HUES6 (cell line): ENCODE measurements at regions not wholly inside any gene's neighbourhood (a gene's known extent, or its start where the extent isn't known, plus 50 kb on each side); places are given as distances from the start of the nearest gene placed in this dataset.
"Not testable (repeated sequence)": the region's sequence is repeated elsewhere in the genome, so short reads cannot be mapped to it uniquely, and the experiment has no call there.

ENCODE experiments used
- H3K27ac ChIP-seq: 2 replicates; pipeline ENCODE4 v1.7.0; 2013; ENCODE audit warnings: low read depth, mild to moderate bottlenecking, low read length, inconsistent platforms
- H3K27me3 ChIP-seq: 2 replicates; pipeline ENCODE4 v1.6.1; 2013; ENCODE audit warnings: low read length; ENCODE audit not compliant: control insufficient read depth, insufficient read depth
- H3K36me3 ChIP-seq: 2 replicates; pipeline ENCODE4 v1.6.1; 2013; ENCODE audit warnings: low read length; ENCODE audit not compliant: control insufficient read depth, insufficient read depth
- H3K4me1 ChIP-seq: 2 replicates; pipeline ENCODE4 v1.6.1; 2013; ENCODE audit warnings: low read length; ENCODE audit not compliant: control insufficient read depth, insufficient read depth
- H3K4me3 ChIP-seq: 2 replicates; pipeline ENCODE4 v1.5.1; 2013; ENCODE audit warnings: low read depth, low read length
- H3K9ac ChIP-seq: one replicate; pipeline ENCODE4 v1.6.1; 2013; ENCODE audit warnings: mild to moderate bottlenecking, low read length
- H3K9me3 ChIP-seq: 2 replicates; pipeline ENCODE4 v1.6.1; 2013; ENCODE audit warnings: low read depth, low read length; ENCODE audit not compliant: control insufficient read depth, insufficient read depth

DNA sequence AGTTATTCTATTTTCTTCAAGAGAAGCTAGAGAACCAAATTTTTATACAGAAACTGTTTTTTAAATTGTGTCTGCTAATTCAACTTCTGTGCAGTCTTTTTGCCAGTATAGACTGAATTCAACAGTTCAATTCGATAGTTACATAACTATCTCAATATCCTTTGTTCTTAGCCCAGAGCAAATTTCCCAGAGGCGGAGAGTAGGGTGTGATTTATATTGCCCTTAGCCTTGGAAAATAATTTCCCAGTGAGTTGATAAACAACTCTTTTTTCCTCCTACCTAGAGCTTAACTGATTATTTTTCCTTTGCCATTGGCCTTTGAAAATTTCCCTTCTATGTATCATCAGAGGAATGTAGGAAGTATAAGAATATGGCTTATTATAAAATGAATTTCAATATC, 420.5 kb downstream of the NSUN3 start:
- Histone ChIP-seq H3K4me1 (no peaks in the 10 kb centered on the region), H3K9ac (no peak overlapping the region), H3K27me3 (no peaks in the 10 kb centered on the region), H3K4me3 (no peak overlapping the region), H3K27ac (no peak overlapping the region), H3K36me3 (no peaks in the 10 kb centered on the region), H3K9me3 (peaks cover 3% of the 10 kb centered on the region; the same call in 1 of the 2 replicates)

DNA sequence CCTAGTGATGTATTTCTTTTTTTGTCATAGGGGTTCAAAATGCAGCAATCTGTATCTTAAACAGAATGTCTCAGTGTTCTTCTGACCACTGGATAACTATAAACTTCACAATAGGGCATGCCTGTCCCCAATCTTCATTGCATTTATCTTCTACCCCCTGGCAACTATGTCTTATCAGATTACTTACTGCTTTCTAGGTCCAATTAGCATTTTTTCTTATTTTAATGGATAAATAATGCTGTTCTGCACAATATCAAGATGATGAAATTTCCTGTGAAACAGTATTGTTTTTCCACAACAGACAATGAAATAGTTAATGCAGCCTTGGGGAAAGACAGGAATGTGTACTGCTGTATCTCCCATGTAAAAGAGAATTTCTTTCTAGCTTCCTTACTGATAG, 432.1 kb downstream of the NSUN3 start:
- Histone ChIP-seq H3K27ac (no peak overlapping the region), H3K9me3 (peaks cover 7% of the 10 kb centered on the region; the same call in 1 of the 2 replicates), H3K4me3 (no peak overlapping the region), H3K9ac (no peak overlapping the region), H3K27me3 (no peaks in the 10 kb centered on the region), H3K4me1 (peaks cover 11% of the 10 kb centered on the region), H3K36me3 (no peaks in the 10 kb centered on the region)

DNA sequence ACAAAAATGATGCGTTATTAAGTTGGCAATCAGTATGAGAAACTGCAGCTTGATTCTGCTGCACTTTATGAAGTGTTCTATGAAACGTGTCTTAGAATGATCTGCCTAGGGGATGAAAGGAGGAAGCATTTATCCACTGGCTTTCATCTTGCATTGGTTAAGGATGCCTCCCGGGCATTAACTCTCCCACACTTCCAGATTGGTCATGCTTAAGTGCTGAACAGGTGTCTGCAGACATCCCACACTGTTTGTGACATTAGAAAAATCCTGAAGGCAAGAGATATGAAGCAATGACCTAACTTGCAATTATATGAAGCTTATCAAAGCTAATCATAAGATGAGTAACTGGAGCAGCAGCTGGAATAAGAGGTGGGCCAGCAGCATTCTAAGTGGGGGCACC, 437.3 kb downstream of the NSUN3 start:
- no peaks in the 10 kb centered on the region for H3K27me3 ChIP-seq
- no peaks in the 10 kb centered on the region for H3K36me3 ChIP-seq
- H3K9me3 ChIP-seq, result peaks cover 19% of the 10 kb centered on the region
- peaks cover 4% of the 10 kb centered on the region; the same call in 1 of the 2 replicates for H3K4me1 ChIP-seq
- no peak overlapping the region for H3K4me3 ChIP-seq
- H3K9ac ChIP-seq, result no peak overlapping the region
- H3K27ac ChIP-seq, result no peak overlapping the region

DNA sequence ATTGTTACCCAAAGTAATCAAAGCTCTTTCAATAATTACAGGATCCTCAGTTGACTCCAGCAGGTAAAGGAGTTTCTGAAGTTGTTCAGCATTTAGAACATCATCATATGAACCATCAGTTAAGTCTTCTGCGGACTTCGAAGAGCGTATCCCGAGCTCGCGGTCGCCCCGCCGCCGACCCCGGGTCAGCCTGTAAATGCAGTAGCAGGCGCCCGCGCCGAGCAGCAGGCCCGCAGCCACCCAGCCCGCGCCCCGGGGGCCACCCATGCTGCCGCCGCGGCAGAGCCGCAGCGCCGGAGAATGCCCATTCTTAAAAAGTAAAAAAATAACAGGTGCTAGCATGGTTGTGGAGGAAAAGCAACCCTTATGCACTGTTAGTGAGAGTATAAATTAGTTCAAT, 444.5 kb downstream of the NSUN3 start:
- peaks cover 10% of the 10 kb centered on the region for H3K9me3 ChIP-seq
- not testable (repeated sequence) for H3K27ac ChIP-seq, H3K9ac ChIP-seq, H3K4me3 ChIP-seq, H3K36me3 ChIP-seq, H3K27me3 ChIP-seq, H3K4me1 ChIP-seq

DNA sequence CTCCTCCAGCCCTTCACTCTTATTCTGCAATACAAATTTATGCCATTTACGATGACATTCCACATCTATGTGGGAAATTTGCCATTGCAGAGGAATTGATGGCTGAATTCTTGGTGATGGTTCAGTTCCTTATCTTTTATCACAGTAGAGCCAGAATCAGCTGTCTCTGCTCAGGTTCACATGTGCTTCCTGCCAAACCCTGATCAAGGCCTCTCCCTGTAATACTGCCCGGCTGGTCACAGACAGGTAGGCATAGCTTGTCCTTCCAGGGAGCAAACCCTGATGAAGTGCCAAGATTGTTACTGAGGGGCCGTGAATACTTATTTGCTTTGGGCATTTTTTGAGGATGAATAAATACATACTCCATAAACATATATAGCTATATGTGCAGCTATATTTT, 450.0 kb downstream of the NSUN3 start:
- Histone ChIP-seq H3K36me3 (no peaks in the 10 kb centered on the region), H3K9ac (no peak overlapping the region), H3K4me3 (no peak overlapping the region), H3K27me3 (no peaks in the 10 kb centered on the region), H3K9me3 (no peaks in the 10 kb centered on the region), H3K27ac (no peak overlapping the region), H3K4me1 (no peaks in the 10 kb centered on the region)

DNA sequence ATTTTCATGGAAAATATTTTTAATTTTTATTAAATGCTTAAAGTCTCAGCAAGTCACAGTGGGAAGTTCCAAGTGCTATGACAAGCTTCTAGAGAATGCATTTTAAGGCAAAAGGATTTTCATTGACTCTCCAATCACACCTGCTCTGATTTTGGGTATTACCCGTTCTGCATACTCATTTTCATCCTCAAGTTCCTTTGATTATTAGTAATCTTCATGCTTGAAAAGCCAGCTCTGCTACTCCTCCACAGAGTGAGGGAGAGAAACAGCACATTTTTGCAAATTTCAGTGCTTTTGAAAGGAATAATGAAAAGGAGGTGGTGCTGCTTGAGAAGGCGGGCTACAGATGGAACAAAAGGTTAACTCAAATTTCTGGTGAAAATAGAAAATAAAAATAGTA, 450.7 kb downstream of the NSUN3 start:
- no peak overlapping the region for H3K9ac ChIP-seq
- H3K27ac ChIP-seq, result no peak overlapping the region
- H3K4me3 ChIP-seq, result no peak overlapping the region
- no peaks in the 10 kb centered on the region for H3K27me3 ChIP-seq
- H3K4me1 ChIP-seq, result no peaks in the 10 kb centered on the region
- H3K9me3 ChIP-seq, result no peaks in the 10 kb centered on the region
- no peaks in the 10 kb centered on the region for H3K36me3 ChIP-seq

DNA sequence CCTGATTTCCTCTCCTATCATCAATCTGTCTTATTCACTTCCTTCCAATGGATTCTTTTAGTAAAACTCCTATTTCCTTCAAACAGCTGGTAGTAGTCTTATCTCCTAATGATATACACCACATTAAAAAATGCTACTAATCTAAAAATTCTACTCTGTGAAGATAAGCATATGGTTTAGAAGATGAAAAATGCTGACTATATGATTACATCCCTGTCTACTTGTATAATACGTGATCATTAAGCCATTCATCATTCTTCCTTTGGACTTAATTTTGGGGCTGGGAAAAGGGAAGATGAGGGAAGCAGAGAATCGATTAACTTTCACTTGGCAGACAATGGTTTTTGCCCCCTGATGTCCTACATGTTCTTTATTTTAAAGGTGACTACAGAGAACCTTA, 453.1 kb downstream of the NSUN3 start:
- Histone ChIP-seq H3K9me3 (no peaks in the 10 kb centered on the region), H3K9ac (no peak overlapping the region), H3K27me3 (no peaks in the 10 kb centered on the region), H3K27ac (no peak overlapping the region), H3K36me3 (no peaks in the 10 kb centered on the region), H3K4me1 (no peaks in the 10 kb centered on the region), H3K4me3 (no peak overlapping the region)

DNA sequence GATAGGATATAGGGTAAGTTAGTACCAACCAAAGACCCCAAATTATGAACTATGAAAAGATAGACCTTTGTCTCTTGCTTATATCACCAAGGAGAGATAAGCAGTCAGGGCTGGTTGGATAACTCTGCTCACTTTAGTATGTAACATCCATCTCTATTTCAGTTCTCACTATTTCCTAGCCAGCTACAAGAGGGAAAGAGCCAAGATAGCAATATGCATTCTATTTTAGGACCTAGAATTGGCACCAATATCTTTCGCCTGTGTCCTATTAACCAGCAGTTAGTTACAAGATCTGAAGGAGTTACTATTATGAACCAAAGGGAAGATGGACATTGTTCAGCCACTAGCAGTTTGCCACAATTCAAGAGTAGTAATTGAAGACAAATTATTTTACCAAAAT, 457.5 kb downstream of the NSUN3 start:
- H3K27me3 ChIP-seq, result no peaks in the 10 kb centered on the region
- no peaks in the 10 kb centered on the region for H3K9me3 ChIP-seq
- H3K9ac ChIP-seq, result no peak overlapping the region
- no peak overlapping the region for H3K27ac ChIP-seq
- peaks cover 14% of the 10 kb centered on the region for H3K4me1 ChIP-seq
- no peak overlapping the region for H3K4me3 ChIP-seq
- no peaks in the 10 kb centered on the region for H3K36me3 ChIP-seq

DNA sequence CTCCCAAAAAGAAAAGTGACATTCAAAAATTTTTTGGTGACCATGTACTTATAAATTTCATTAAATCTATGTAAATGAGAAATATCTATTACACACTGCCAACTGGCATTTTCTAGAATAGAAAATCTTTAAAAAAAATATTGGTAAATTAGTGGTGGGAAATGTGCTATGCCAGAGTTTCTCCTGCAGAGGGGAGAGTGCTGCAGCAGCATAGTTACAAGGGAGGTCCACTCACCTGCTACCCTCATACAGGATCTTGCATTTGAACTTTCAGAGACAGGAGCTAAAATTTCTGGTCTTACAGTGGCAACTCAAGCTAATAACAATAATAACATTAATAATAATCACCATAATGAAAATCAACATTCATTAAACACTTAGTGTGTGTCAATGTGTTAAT, 459.6 kb downstream of the NSUN3 start:
- no peak overlapping the region for H3K9ac ChIP-seq
- no peak overlapping the region for H3K4me3 ChIP-seq
- no peaks in the 10 kb centered on the region for H3K27me3 ChIP-seq
- H3K27ac ChIP-seq, result no peak overlapping the region
- no peaks in the 10 kb centered on the region for H3K36me3 ChIP-seq
- no peaks in the 10 kb centered on the region for H3K9me3 ChIP-seq
- H3K4me1 ChIP-seq, result peaks cover 17% of the 10 kb centered on the region

DNA sequence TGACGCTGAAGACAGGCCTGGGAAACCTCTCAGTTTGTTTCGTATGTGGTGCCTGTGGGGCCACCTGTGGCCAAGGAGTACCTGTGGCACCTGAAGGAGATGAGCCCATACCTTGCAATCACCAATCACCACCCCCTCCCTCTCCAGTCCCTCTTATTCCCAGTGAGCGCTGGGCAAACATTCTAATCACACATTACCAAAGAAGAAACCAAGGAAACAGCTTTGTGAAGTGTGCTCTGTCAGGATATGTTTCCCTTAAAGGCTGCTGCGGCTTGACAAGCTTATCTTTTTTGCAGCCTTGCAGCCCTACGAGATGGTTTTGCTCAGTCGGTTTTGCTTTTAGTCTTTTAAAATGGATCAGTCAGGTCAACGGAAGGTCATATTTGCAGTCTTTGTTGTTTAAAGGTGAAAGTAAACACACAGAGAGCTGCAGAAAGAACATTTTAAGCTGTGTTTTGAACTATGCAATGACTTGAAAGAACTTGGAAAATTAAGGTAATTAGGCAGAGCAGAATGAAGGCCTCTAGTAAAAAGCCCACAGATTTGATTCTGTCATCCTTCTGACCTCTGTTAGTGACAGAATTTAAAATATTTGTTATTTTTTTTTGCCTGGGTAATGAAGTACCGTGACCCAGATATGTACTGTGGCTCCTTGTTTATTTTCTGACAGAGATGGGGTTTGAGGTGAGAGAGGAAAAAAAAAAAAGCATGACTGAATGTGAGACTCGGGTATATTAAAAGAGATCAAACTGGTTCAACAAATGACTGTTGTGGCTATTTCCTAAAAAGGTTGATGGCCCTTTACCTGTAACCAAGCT, 461.4 kb downstream of the NSUN3 start:
- no peaks in the 10 kb centered on the region for H3K27me3 ChIP-seq
- peaks cover 17% of the 10 kb centered on the region for H3K4me1 ChIP-seq
- H3K9ac ChIP-seq, result no peak overlapping the region
- H3K9me3 ChIP-seq, result no peaks in the 10 kb centered on the region
- no peak overlapping the region for H3K27ac ChIP-seq
- H3K36me3 ChIP-seq, result no peaks in the 10 kb centered on the region
- no peak overlapping the region for H3K4me3 ChIP-seq

DNA sequence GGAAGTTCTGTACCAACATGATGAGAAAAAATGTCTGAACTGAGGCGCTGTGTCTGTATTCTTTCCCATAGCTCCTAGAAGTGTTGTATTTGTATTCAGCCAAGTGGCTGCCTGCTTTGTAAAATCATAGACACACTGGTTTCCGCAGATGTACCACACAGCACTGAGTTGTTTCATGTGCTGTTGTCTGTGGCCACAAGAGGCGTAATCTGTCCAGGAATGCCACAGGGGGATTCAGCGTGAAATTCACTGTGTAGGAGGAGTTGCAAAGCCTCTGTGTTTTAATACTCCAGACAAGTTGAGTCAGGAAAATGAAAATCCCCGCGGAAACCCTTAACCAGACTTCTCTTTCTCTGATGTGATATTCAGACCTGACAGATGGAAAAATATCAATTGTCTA, 462.2 kb downstream of the NSUN3 start:
- H3K4me3 ChIP-seq, result no peak overlapping the region
- H3K9me3 ChIP-seq, result no peaks in the 10 kb centered on the region
- H3K4me1 ChIP-seq, result peaks cover 17% of the 10 kb centered on the region
- no peak overlapping the region for H3K27ac ChIP-seq
- no peak overlapping the region for H3K9ac ChIP-seq
- H3K27me3 ChIP-seq, result no peaks in the 10 kb centered on the region
- no peaks in the 10 kb centered on the region for H3K36me3 ChIP-seq
